NT2/D1 (cell line): ENCODE measurements at regions not wholly inside any gene's neighbourhood (a gene's known extent, or its start where the extent isn't known, plus 50 kb on each side); places are given as distances from the start of the nearest gene placed in this dataset.

Experiments used
- SUZ12 ChIP-seq: IDR thresholded peaks from 2 replicates; pipeline ENCODE4 v1.6.1; 2011; ENCODE audit not compliant: insufficient read length, insufficient read depth; ENCODE audit errors: extremely low read depth
- YY1 ChIP-seq: IDR thresholded peaks from 2 replicates; pipeline ENCODE4 v1.6.1; 2011; ENCODE audit not compliant: insufficient read length, insufficient read depth

- TF ChIP-seq YY1 (no peak), SUZ12 (no peak)
Measured at GRCh38 chr2:156175946-156176345, 156.6 kb downstream of the NR4A2 start.
